ENCODE measurements at regions not wholly inside any gene's neighbourhood (a gene's known extent, or its start where the extent isn't known, plus 50 kb on each side); places are given as distances from the start of the nearest gene placed in this dataset.
"Not testable (repeated sequence)": the region's sequence is repeated elsewhere in the genome, so short reads cannot be mapped to it uniquely, and the experiment has no call there.

- H3K27me3 ChIP-seq (replicated peaks; ENCODE audit: insufficient read depth), result no peaks in the 10 kb centered on the region
- no peaks in the 10 kb centered on the region for H3K36me3 ChIP-seq
- no peak overlapping the region for H3K27ac ChIP-seq
- no peaks in the 10 kb centered on the region for H3K9me3 ChIP-seq
- intact Hi-C loops (cut with DNase I), result no loop called here
- TF ChIP-seq POLR2AphosphoS5 (IDR thresholded peaks at IDR 0.05) (no peak), CTCF (IDR thresholded peaks at IDR 0.05) (no peak), POLR2A (IDR thresholded peaks at IDR 0.05) (no peak)
- no peaks in the 10 kb centered on the region for H3K4me1 ChIP-seq (replicated peaks)
- no peak for DNase-seq (ENCODE audit: low spot score)
- 72% methylated on average over 5 of the region's 5 CpGs for WGBS
- H3K4me3 ChIP-seq, result no peak overlapping the region
These were observed 61.5 kb downstream of the PRDM13 start for GRCh38 chr6:99668036-99668705.

GRCh38 chr6:99689916-99690685, 83.5 kb downstream of the PRDM13 start:
- TF ChIP-seq POLR2A (IDR thresholded peaks at IDR 0.05) (no peak), CTCF (IDR thresholded peaks at IDR 0.05) (no peak), POLR2AphosphoS5 (IDR thresholded peaks at IDR 0.05) (no peak)
- H3K4me1 ChIP-seq (replicated peaks), result no peaks in the 10 kb centered on the region
- WGBS, result 93% methylated on average over 2 of the region's 2 CpGs
- no peaks in the 10 kb centered on the region for H3K9me3 ChIP-seq
- intact Hi-C loops (cut with DNase I), result no loop called here
- no peaks in the 10 kb centered on the region for H3K36me3 ChIP-seq
- H3K27ac ChIP-seq, result no peak overlapping the region
- no peak overlapping the region for H3K4me3 ChIP-seq
- no peaks in the 10 kb centered on the region for H3K27me3 ChIP-seq (replicated peaks; ENCODE audit: insufficient read depth)
- no peak for DNase-seq (ENCODE audit: low spot score)

GRCh38 chr6:99702287-99702686, 95.7 kb downstream of the PRDM13 start:
- DNase-seq (ENCODE audit: low spot score); H3K36me3 ChIP-seq; H3K4me3 ChIP-seq; intact Hi-C loops (cut with DNase I); H3K27ac ChIP-seq; H3K4me1 ChIP-seq (replicated peaks); H3K9me3 ChIP-seq; H3K27me3 ChIP-seq (replicated peaks; ENCODE audit: insufficient read depth): not testable (repeated sequence)
- 90% methylated on average over 9 of the region's 9 CpGs for WGBS

- TF ChIP-seq POLR2A (IDR thresholded peaks at IDR 0.05) (no peak), CTCF (IDR thresholded peaks at IDR 0.05) (no peak), POLR2AphosphoS5 (IDR thresholded peaks at IDR 0.05) (no peak)
- H3K9me3 ChIP-seq, result no peaks in the 10 kb centered on the region
- H3K27me3 ChIP-seq (replicated peaks; ENCODE audit: insufficient read depth), result no peaks in the 10 kb centered on the region
- no peaks in the 10 kb centered on the region for H3K4me1 ChIP-seq (replicated peaks)
- no peak overlapping the region for H3K27ac ChIP-seq
- no peaks in the 10 kb centered on the region for H3K36me3 ChIP-seq
- no peak for DNase-seq (ENCODE audit: low spot score)
- no peak overlapping the region for H3K4me3 ChIP-seq
- intact Hi-C loops (cut with DNase I), result no loop called here
These were observed 102.4 kb downstream of the PRDM13 start for GRCh38 chr6:99709062-99709461.

- no peaks in the 10 kb centered on the region for H3K9me3 ChIP-seq
- no peaks in the 10 kb centered on the region for H3K27me3 ChIP-seq (replicated peaks; ENCODE audit: insufficient read depth)
- H3K4me3 ChIP-seq, result no peak overlapping the region
- DNase-seq (ENCODE audit: low spot score), result no peak
- no peaks in the 10 kb centered on the region for H3K4me1 ChIP-seq (replicated peaks)
- H3K36me3 ChIP-seq, result no peaks in the 10 kb centered on the region
- TF ChIP-seq POLR2AphosphoS5 (IDR thresholded peaks at IDR 0.05) (no peak), CTCF (IDR thresholded peaks at IDR 0.05) (no peak), POLR2A (IDR thresholded peaks at IDR 0.05) (no peak)
- no peak overlapping the region for H3K27ac ChIP-seq
- intact Hi-C loops (cut with DNase I), result no loop called here
These were observed 104.7 kb downstream of the PRDM13 start for GRCh38 chr6:99711302-99711701.

Measured in prostate gland (tissue), 2 donors.